ENCODE measurements at regions not wholly inside any gene's neighbourhood (a gene's known extent, or its start where the extent isn't known, plus 50 kb on each side); places are given as distances from the start of the nearest gene placed in this dataset.
"Not testable (repeated sequence)": the region's sequence is repeated elsewhere in the genome, so short reads cannot be mapped to it uniquely, and the experiment has no call there.

- H3K27me3 Mint-ChIP-seq (ENCODE audit: insufficient read depth); DNase-seq; H3K9me3 Mint-ChIP-seq; H3K4me3 Mint-ChIP-seq; H3K4me1 Mint-ChIP-seq (ENCODE audit: low read depth); H3K36me3 Mint-ChIP-seq (ENCODE audit: low read depth); H3K27ac Mint-ChIP-seq: not testable (repeated sequence)
- peak; percentile 71 for TF ChIP-seq CTCF (IDR thresholded peaks at IDR 0.05)
Measured at GRCh38 chr16:5239472-5240277, 142.1 kb upstream of the EEF2KMT start.

DNA sequence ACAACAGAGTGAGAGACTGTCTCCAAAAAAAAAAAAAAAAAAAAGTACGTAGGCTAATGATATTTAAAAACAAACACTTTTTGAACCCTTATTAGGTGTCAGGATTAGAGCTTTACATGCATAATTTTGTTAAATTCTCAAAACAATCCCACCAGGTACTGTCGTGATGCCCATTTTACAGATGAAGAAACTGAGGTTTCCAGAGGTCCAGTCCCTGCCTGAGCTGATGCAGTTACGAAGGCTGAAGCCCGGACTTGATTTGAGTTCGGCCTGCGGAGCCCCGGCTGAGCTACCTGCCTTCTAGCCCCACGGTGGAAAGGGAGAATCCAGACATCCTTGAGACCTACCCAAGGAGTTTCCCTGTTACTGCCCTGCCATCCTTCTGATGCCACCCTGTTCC, 137.5 kb upstream of the EEF2KMT start:
- no peak for TF ChIP-seq CTCF (IDR thresholded peaks at IDR 0.05)
- H3K9me3 Mint-ChIP-seq: no peaks in the 10 kb centered on the region; the same call in 1 of the 2 replicates
- no peak overlapping the region for H3K4me3 Mint-ChIP-seq
- H3K27ac Mint-ChIP-seq: no peak overlapping the region
- no peaks in the 10 kb centered on the region for H3K27me3 Mint-ChIP-seq (ENCODE audit: insufficient read depth)
- H3K4me1 Mint-ChIP-seq (ENCODE audit: low read depth): no peaks in the 10 kb centered on the region
- DNase-seq: no peak
- no peaks in the 10 kb centered on the region for H3K36me3 Mint-ChIP-seq (ENCODE audit: low read depth)

GRCh38 chr16:5234295-5235050, 136.9 kb upstream of the EEF2KMT start:
- Mint-ChIP-seq H3K4me3 (no peak overlapping the region), H3K9me3 (no peaks in the 10 kb centered on the region; the same call in 1 of the 2 replicates), H3K27ac (no peak overlapping the region), H3K4me1 (ENCODE audit: low read depth) (no peaks in the 10 kb centered on the region), H3K27me3 (ENCODE audit: insufficient read depth) (no peaks in the 10 kb centered on the region), H3K36me3 (ENCODE audit: low read depth) (no peaks in the 10 kb centered on the region)
- DNase-seq: no peak
- no peak for TF ChIP-seq CTCF (IDR thresholded peaks at IDR 0.05)

- no peak overlapping the region for H3K27ac Mint-ChIP-seq
- TF ChIP-seq CTCF (IDR thresholded peaks at IDR 0.05): no peak
- H3K27me3 Mint-ChIP-seq (ENCODE audit: insufficient read depth): peaks cover 4% of the 10 kb centered on the region; the same call in 1 of the 2 replicates
Measured at GRCh38 chr16:5231246-5231759, 133.7 kb upstream of the EEF2KMT start.

DNA sequence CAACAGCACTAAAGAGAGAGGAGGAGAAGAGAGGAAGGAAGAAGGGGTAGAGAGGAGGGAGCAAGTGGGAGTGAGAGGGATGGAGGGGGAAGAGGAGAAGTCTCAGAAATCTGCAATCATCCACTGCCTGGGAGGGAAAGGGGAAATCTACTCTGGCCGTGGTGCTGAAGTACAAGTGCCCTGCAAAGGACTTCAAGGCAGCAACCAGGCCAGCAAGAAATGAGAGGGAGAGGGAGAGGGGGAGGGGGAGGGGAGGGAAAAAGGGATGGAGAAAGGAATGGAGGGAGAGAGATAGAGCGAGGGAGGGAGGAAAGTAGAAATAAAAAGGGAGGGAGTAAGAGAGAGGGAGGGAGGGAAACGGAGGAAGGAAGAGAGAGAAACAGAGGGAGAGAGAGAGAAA, 130.8 kb upstream of the EEF2KMT start:
- Mint-ChIP-seq H3K27ac (no peak overlapping the region), H3K27me3 (ENCODE audit: insufficient read depth) (peaks cover 4% of the 10 kb centered on the region; the same call in 1 of the 2 replicates), H3K9me3 (peaks cover 4% of the 10 kb centered on the region; the same call in 1 of the 2 replicates), H3K4me3 (no peak overlapping the region), H3K36me3 (ENCODE audit: low read depth) (no peaks in the 10 kb centered on the region), H3K4me1 (ENCODE audit: low read depth) (no peaks in the 10 kb centered on the region)
- no peak for DNase-seq
- TF ChIP-seq CTCF (IDR thresholded peaks at IDR 0.05): no peak

More at GRCh38 chr16:5231246-5231759, 133.7 kb upstream of the EEF2KMT start:
- H3K36me3 Mint-ChIP-seq (ENCODE audit: low read depth): no peaks in the 10 kb centered on the region
- DNase-seq: no peak
- H3K4me3 Mint-ChIP-seq: no peak overlapping the region
- H3K4me1 Mint-ChIP-seq (ENCODE audit: low read depth): no peaks in the 10 kb centered on the region
- no peaks in the 10 kb centered on the region; the same call in 1 of the 2 replicates for H3K9me3 Mint-ChIP-seq
